NT2/D1 (cell line): ENCODE measurements at regions not wholly inside any gene's neighbourhood (a gene's known extent, or its start where the extent isn't known, plus 50 kb on each side); places are given as distances from the start of the nearest gene placed in this dataset.

ENCODE experiments used
- YY1 ChIP-seq: IDR thresholded peaks from 2 replicates; pipeline ENCODE4 v1.6.1; 2011; ENCODE audit not compliant: insufficient read length, insufficient read depth
- ZNF274 ChIP-seq: IDR thresholded peaks from 2 replicates; pipeline ENCODE4 v1.6.1; 2011; ENCODE audit warnings: mild to moderate bottlenecking, low read depth, low read length

DNA sequence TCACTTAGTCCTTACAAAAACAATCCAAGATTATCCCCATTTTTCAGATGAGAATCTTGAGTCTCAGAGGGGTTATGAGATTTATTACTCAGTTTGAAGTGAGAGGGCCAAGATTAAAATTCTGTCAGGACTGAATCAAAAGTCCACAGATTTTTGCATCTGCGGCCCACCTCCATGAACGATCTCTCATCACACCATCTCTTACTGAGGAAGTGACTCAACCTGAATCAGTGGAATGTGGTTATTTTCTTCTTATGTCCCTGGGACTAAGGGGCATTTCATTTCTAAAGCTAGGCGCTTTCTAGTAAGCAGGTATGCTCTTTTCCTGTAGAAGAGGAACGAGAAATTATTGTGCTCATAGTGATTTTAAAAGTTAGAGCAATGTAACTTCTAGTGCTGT, 360.3 kb upstream of the SPHKAP start:
- no peak for TF ChIP-seq ZNF274
- no peak for TF ChIP-seq YY1
